DMS 273 treated with DMSO at 0.1 percent for 48 hours (cell line): ENCODE measurements at regions not wholly inside any gene's neighbourhood (a gene's known extent, or its start where the extent isn't known, plus 50 kb on each side); places are given as distances from the start of the nearest gene placed in this dataset.
"Not testable (repeated sequence)": the region's sequence is repeated elsewhere in the genome, so short reads cannot be mapped to it uniquely, and the experiment has no call there.

Experiments used
- DNase-seq: peaks from one replicate; lab custom pipeline; 2025; lab: John Stamatoyannopoulos, UW

- no peak for DNase-seq
Measured at GRCh38 chrX:34576864-34577263, 80.2 kb downstream of the TMEM47 start.

GRCh38 chrX:34565981-34566380 is 91.1 kb downstream of the TMEM47 start:
- DNase-seq: no peak

- no peak for DNase-seq
Measured at GRCh38 chrX:34563804-34564203, 93.3 kb downstream of the TMEM47 start.

GRCh38 chrX:34563061-34563460 is 94.0 kb downstream of the TMEM47 start:
- DNase-seq: no peak

GRCh38 chrX:34562006-34562405 is 95.1 kb downstream of the TMEM47 start:
- no peak for DNase-seq

GRCh38 chrX:34560180-34560579 is 96.9 kb downstream of the TMEM47 start:
- DNase-seq: no peak

GRCh38 chrX:34559325-34559724 is 97.8 kb downstream of the TMEM47 start:
- no peak for DNase-seq

GRCh38 chrX:34557733-34558132 is 99.4 kb downstream of the TMEM47 start:
- no peak for DNase-seq

GRCh38 chrX:34555481-34555880 is 101.6 kb downstream of the TMEM47 start:
- no peak for DNase-seq

GRCh38 chrX:34546366-34546765 is 110.7 kb downstream of the TMEM47 start:
- no peak for DNase-seq

- DNase-seq: no peak
Measured at GRCh38 chrX:34528081-34528480, 129.0 kb downstream of the TMEM47 start.

GRCh38 chrX:34521563-34521962 is 135.5 kb downstream of the TMEM47 start:
- DNase-seq: no peak

GRCh38 chrX:34509394-34509793 is 147.7 kb downstream of the TMEM47 start:
- DNase-seq: no peak

GRCh38 chrX:34503119-34503518 is 154.0 kb downstream of the TMEM47 start:
- no peak for DNase-seq

GRCh38 chrX:34493086-34493485 is 164.0 kb downstream of the TMEM47 start:
- DNase-seq: no peak

GRCh38 chrX:34491126-34491525 is 166.0 kb downstream of the TMEM47 start:
- no peak for DNase-seq

- no peak for DNase-seq
Measured at GRCh38 chrX:34487364-34487763, 169.7 kb downstream of the TMEM47 start.

GRCh38 chrX:34483980-34484379 is 173.1 kb downstream of the TMEM47 start:
- no peak for DNase-seq

- DNase-seq: no peak
Measured at GRCh38 chrX:34470507-34470906, 186.6 kb downstream of the TMEM47 start.

- DNase-seq: no peak
Measured at GRCh38 chrX:34467437-34467836, 189.6 kb downstream of the TMEM47 start.

- DNase-seq: not testable (repeated sequence)
Measured at GRCh38 chrX:34463220-34463619, 193.9 kb downstream of the TMEM47 start.

- DNase-seq: not testable (repeated sequence)
Measured at GRCh38 chrX:34457850-34458249, 199.2 kb downstream of the TMEM47 start.

GRCh38 chrX:34437586-34437985 is 219.5 kb downstream of the TMEM47 start:
- no peak for DNase-seq

- no peak for DNase-seq
Measured at GRCh38 chrX:34426334-34426733, 230.8 kb downstream of the TMEM47 start.

- DNase-seq: no peak
Measured at GRCh38 chrX:34406580-34406979, 250.5 kb downstream of the TMEM47 start.
